ENCODE measurements at regions not wholly inside any gene's neighbourhood (a gene's known extent, or its start where the extent isn't known, plus 50 kb on each side); places are given as distances from the start of the nearest gene placed in this dataset.

DNA sequence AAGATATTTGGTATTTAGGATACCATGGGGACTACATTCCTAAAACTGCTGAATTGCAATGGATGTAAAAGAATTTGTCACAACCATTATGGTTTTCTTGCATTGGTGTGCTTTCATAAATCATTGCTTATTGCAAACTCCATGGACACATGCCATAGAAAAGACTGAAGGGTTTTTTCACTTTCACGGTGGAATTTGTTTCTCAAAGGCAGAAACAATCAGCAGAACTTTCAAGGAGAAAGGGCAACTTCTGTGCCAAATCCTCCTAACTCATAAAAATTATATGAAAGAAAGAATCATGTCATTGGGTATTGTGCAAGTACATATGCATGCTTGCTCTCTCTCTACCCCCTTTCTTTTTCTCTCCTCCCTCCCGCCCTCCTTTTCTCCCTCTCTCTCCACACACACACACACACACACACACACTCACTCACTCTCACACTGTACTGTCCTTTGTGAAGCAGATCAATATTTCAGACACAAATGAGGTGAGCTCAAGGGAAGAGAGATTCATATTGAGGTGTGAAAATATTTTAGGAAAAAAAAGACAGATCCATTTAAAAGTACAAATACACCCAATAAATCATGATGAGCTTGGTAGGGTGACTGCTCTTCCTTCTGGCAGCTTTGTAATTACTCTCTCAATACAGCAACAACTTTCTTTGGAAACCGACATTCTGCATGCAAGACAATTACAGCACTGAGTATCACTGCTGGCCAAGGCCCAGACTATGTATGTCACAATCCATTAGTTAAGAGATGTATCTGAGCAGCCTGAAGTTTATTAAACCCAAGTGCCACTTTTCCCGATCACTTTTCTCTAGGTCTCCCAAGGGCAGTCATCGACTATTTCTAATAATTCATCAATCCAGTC lies 492.6 kb downstream of the TUSC7 start:
- DNase-seq = no peak

DNA sequence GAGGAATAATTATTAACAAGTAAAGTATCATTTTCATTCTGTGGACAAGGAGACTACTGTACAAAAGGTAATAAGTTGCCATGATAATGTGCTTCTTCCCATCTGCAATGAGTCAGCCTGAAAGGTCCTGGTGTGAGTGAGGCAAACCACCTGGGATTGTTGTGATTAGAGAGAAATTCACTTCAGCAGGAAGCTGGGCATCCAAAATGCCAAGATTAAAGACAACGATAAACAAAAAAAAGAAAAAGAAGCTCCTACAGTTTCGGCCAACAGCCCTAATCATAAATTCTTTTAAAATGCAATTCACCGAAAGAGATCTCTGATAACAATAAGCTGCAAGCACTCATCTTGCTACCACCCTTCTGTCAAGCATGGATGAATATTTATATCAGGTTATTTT lies 507.8 kb downstream of the TUSC7 start:
- DNase-seq = no peak

DNA sequence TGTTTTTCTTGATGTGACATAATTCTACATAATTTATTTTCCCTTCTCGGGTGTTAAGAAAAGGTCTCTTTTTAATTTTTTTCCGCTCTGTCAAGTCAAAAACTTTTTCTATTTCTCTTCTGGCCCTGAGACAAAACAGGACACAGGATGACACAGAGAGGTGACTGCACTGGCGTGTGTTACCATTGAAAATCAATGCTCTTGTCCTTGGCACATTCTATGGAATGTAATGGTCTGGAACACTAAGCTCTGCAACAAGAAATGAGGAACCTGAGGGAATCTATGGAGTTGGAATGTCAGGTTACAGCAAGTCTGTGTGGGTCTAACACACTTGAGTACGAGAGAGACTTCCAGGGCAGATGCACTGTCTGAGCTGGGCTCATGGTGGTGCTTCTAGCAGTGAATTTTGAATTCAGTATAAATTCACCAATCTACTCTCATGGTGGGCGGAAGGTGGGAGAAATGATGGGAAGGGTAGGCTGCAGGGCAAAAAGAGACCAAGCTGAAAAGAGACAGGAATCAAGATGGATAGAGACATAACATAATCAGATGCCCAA lies 508.3 kb downstream of the TUSC7 start:
- no peak for DNase-seq

DNA sequence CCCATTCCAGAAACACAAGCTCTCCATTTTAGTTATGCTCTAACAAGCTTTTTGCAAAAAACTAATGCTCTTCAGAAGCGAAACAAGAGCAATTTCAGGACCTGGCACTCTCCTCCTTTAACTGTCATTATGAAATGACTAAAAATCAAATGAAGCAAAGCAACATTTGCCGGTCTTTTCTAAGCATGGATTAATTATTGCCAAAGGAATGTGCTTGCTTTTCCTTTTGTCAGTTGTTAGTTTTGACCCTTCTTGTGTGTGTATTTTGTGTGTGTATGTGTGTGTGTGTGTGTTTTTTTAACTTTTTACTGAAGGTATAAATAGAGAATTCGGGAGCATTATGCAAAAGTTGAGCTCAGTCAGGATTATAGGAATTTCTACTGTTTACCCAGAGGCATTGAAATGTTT lies 509.1 kb downstream of the TUSC7 start:
- no peak for DNase-seq

DNA sequence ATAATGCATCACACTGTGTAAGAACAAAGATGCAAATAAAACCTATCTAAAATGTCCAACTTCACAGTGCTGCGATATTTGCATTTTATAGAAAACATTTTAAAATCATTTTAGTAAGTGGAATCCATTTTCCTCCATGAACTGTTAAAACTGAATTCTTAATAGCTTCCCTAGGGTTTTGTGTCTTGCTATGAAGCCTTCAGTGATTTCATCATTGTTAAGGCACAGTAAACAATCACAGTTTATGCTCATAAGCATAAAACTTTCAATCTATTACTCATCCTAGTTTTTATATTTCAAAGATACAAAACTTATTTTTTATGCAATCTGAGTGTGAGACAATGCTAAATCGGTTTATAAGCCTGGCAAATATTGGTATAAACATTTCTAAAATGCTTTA lies 509.7 kb downstream of the TUSC7 start:
- no peak for DNase-seq

DNA sequence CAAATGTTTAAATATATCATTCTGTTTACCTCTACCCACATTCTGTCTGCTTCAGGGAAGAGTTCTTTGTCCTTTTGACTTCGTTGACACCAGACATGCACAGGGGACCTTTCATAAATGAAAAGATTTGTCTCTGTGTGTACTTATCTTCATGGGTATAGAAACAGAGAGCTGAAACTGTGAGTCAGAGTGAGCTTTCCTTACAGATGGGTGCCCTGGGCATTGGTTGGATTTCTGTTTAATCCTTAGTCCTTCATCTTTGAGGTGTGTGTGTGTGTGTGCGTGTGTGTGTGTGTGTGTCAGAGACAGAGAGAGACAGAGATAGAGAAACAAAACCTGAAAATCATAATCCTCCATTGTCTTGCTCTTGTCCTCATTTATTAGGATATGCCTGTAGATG lies 517.4 kb downstream of the TUSC7 start:
- DNase-seq = no peak

DNA sequence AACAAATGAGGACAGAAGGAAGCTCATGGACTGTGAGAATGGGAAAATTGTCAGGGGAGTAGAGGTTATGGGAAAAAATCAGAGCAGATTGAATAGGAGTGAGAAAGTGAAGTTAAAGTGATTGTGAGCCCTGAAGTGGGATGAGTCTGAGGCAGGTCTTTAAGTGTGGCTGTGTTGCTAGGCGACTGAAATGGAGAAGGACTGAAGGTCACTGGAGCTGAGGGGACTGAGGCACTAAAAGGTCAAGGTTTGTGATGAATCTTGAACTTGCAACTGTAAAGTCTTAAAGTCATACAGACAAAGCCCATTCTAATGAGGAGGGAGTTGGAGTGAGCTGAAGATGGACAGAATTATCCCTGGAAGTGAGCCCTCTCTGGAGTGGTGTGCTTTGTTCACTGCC lies 518.9 kb downstream of the TUSC7 start:
- no peak for DNase-seq

DNA sequence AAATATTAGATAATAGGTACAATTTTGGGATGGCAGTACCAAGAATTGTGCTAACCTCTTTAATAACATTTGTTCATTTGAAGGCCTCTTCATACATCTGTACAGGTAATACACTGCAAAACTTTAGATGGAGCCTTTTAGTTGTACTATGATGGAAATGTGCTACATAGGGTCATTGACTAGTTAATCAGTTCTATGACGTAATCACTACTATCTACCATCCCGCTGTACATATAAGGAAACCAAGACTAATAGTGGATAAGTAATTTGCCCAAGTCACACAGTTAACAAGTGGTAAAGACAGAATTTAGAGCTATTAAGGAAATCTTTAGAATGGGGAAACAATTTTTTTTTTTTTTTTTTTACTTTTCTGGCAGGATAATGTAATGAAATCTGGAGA lies 521.3 kb downstream of the TUSC7 start:
- DNase-seq = no peak

DNA sequence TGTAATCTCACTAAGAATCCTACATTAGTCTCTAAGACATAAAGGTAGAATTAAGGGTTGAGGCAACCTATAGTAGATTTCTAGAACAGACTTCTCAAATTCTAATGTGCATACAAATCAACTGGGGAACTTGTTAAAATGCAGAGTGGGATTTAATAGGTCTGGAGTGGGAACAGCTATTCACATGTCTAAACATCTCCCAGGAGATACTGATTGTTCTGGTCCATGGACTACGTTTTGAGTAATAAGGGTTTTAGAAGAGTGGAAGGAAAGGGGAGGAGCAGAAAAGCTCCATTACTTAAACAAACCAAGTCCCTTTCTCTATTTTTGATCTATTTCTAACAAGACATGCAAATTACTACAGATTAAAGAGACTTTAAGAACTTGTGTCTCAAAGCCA lies 524.8 kb downstream of the TUSC7 start:
- DNase-seq = no peak

DNA sequence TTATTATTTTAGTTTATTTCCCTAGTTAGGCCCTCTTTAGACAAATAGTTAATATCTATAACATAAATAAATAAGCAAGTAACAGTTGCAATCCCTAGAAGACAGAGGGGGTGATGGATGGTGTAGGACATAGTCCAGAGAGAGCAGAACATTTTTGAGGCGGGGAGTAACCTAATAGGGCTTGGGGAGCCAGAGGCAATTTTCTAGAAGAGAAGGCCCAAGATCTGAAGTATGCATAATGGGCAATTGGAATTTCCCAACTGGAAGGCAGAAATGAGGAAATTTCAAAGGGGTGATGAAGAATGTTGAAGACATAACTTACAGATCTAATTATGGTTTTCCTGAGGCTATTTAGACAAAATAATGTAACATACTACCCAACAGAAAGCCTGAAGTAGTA lies 525.7 kb downstream of the TUSC7 start:
- DNase-seq = no peak

DNA sequence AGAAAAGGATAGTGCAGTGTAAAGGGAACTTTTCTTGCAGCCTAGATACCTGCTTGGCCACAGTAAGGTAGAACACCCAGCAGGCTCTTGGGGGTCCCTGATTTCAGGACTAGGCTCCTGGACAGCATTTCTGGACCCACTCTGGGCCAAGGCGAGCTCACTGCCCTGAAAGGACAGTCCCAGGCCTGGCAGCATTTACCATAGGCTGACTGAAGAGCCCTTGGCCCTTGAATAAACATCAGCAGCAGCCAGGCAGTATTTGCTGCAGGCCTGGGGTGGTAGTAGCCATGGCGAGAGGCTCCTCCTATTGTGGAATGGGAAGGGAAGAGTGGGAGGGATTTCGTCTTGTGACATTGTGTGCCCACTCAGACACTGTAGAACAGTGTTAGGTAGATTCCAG lies 529.2 kb downstream of the TUSC7 start:
- DNase-seq = no peak

DNA sequence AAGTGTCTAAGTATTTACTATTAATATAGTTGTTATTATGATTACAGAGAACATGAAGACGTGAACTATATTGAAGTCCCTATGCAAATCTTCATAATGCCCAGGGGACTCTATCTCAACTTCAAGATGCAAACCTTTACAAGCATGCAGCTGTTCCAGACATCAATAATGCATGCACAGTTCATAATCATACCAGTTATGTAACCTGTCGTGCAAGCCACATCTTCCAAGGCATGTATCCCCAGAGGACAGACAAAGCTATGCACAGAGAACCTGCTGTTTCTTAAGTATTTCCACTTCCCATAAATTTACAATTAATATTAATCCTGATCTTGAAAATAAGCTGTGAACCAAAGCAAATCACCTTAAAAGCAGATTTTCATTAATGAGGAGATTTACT lies 534.1 kb downstream of the TUSC7 start:
- no peak for DNase-seq

DNA sequence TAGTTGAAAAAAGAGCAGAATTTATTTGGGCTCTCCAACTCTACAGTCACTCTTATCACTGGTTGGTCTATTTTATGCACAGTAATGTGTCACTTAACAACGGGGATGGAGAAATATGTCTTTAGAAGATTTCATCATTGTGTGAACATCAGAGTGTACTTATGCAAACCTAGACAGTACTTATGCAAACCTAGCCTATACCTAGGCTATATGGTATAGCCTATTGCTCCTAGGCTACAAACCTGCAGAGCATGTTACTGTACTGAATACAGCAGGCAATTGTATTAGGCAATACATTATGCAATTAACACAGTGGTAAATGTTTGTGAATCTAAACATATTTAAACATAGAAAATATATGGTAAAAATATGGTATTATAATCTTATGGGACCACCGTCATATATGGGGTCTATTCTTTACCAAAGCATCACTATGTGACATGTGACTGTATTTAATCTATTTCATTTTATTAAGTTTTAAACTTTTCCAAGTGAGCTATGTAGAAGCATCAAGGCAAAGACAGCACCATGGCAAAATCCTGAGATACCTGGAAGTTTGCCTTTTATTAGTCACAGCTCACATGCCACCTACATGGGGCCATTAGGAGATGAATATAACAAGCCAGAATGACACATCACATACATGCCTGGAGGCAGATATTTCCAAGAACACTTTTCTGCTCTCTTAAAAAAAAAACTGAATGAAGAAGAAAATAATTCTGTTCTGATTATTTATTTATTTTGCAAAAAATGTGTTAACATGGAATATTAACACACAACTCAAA lies 537.4 kb downstream of the TUSC7 start:
- no peak for DNase-seq

DNA sequence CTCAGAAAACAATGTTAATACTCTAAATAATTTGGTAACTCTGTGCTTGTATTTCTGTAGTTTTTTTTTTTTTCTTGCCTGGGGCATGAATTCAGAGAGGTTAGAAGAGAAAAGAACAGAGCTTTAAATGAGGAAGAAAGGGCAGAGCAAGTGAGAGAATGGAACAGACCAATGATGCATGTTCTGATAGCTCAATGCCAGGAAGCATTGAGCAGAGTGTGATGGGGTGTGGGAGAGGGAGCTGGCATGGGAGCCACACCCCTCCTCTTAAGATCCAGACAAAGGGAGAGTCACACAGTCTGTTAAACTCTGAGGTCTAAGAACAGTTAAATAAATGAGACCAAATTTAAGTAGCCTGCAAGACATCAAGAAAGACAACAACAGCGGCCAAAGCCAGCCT lies 538.6 kb downstream of the TUSC7 start:
- no peak for DNase-seq

DNA sequence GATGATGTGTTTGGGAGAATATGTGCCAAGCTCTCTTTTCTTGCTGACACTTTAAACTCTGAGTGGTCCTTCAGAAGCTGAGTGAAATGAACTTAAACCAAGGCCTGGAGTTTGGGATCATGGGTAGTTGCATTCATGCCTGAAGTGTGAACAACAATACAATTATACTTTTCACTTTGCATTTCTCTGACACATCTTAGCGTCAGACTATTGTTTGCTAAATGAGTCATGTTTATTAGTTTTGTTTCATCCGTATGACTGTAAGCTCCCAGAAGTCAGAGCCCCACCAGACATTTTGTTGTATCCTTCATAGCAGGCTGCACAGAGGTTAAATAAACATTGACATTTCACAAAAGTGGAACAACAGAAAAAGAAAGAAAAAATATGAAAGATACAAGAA lies 542.6 kb downstream of the TUSC7 start:
- DNase-seq = no peak

DNA sequence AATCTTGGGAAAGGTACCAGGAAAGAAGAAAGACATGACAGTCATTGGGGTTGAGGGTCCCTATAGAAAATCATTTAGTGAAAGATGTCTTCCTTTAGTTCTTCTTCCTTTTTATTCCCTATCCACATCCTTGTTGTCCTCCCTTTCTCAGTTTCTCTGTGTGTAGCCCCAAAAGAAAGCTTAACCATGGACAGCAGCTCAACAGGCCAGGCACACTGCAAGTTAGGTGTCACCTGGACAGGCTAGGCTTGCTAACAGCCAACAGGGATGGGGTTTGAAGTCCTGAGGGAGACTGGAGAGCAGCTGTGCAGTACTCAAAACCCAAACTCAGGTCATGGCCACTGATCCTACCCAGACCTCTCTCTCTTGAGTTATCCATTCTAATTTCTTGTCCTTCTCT lies 543.1 kb downstream of the TUSC7 start:
- no peak for DNase-seq

DNA sequence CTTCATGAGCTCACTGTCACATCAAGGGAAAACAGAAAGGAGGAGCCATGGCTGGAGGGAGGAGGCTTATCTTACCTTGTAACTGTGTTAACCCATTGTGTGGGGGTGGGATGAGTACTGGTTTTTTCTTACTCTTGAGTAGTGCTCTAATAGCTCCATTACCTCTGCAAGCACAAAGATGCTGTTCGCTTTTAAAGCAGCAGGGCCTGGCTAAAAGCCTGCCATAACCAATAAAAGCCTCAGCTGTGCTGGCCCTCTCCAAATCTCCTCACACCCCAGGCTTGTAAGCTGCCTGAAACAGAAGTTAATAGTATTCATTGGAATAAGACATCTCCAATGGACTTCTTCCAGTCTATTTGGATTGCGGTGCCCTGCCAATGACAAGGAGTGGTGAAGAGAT lies 544.1 kb downstream of the TUSC7 start:
- no peak for DNase-seq

DNA sequence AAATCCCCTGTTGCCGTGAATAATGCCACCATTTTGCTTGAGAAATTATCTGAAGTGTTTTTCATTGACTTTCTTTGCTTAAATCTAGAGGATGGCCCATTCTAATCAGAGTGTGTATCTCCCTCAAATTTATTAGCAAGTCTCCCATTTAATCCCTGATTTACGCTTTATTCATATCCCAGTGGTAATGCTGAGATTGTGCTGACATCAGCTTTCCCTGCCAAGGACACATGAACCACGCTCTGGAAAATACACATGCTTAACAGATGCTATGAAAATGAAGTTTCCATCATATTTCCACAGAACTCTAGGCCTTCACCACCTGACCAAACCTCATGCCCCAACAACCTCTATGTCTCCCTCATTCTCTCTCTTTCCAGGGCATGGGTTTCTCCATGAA lies 545.4 kb downstream of the TUSC7 start:
- no peak for DNase-seq

DNA sequence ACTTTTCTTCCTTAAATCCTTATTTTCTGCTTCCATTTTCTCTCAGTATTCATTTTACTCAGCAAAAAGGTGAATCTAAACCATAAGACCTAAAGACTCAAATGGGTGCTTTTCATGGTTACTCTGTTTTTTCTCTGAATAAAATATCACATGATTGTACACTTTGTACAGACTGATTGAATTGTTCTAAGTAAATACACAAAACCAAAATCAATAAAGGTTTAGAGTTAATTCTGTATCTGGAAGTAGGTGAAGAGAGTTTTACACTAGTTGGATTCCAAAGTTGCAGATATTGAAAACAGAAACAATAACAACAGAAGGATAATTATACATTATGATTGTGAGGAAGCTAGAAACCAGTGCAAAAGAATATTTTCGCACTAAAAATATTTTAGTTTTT lies 546.2 kb downstream of the TUSC7 start:
- no peak for DNase-seq

DNA sequence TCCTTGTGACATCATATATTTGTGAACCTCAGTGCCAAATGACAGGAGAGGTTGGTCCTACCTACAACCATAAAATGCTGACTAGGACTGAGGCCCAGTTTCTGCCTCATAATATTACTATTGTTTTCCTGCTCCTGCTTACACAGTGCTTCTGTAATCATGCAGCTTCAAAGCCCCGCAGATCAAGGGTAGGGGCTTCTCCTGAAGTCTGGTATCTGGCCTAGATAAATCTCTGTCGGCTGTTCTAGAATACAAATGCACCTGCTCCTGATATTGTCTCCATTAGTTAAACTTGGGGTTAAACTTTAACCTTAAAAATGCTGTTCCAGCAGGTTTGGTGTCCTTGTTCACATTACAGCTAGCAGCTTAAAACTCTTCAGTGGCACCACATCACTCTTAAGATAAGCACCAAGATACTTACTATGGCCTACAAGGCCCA lies 552.4 kb downstream of the TUSC7 start:
- DNase-seq = no peak

DNA sequence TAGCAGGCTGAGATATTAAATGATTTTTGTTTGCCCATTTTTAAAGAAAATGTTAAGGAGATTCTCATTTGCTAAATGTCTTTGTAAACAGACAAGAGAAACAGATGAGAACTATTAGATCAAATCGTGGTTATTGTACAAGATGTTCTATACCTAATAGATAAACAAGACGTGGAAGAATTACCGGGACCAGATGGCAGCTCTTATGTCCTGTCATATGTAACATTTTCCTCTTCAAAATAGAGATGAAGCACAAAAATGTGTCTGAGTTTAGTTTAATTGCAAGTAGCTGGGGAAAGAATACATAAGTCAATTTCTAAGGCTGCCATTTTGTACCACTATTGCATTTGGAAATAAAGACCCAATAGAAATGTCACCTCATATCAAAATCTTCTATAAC lies 553.7 kb downstream of the TUSC7 start:
- DNase-seq = no peak

DNA sequence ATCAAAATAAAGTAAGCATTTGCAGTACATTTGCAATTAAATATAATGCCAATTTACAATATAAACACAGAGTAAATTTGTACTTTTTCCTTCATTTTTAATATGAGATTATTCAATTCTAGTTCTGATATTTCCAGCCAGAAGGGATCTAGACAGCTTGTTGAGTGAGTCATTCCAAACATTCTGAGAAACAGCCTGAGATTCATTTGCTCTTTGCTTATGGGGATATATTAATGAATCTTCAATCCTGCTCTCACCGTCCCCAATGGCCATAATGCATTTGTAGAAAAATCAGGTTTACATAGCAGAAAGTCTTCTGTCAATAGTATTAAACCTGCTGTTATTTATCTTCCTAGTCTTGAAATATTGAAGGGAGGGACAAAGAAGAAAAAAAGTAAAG lies 554.2 kb downstream of the TUSC7 start:
- DNase-seq = no peak

DNA sequence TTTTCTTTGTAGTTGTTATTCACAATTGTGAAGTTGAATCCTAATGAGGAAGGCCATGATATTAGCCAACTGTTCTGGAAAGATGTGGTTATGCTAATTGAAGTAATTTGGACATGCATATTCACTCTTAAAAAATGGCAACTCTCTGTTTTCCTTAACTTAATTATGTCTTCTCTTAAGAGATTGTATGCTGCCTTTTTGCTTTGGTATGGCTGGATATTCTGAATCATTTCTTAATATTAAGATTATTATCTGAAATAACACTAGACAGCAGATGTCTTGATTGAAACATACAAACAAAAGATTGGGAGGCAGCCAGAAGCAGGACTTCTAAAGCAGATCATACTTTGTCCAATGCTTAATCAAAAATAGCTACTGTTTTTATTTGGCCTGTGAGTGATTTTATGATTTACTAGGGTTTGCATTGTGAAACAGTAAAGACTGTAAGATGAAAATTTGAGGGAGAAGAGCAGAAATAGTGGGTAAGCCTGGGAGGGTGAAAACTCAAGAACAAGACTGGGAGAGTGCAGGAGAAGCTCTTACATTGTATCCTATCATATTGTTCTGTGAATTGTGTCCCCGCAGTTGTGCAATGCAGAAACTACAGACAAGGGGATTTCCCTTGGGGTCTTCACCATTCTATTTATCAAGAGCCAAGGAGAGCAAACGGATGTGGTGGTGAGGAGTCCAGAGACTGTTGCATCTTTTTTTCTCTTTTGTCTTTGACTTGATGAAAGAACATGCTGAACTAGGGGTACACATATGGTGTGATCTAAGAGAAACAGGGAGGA lies 554.8 kb downstream of the TUSC7 start:
- no peak for DNase-seq

Measured in KG1 (cell line).